ENCODE measurements at regions not wholly inside any gene's neighbourhood (a gene's known extent, or its start where the extent isn't known, plus 50 kb on each side); places are given as distances from the start of the nearest gene placed in this dataset.

DNA sequence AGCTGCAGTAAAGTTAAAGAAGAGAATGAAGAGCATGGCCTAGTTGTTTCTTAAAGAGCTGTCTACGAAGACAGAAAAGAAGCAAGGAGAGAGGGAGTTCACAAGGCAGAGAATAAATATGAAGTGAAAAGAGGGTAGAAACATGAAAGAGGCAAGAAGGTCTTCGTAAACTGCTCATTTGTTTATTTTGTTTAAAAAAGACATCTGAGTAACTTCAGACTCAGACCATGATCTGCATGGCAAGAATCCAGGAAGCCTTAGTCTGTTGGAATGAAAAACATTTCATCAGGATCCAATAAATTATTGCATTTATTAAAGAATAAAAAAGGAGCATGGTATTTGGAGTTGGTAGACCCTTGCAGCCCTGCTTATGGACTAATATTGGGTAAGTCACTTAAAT lies 151.1 kb downstream of the SEM1 start:
- TF ChIP-seq POLR2A (IDR thresholded peaks at IDR 0.05; ENCODE audit: low read depth, low read length), result no peak
- TF ChIP-seq, protein P1, sequence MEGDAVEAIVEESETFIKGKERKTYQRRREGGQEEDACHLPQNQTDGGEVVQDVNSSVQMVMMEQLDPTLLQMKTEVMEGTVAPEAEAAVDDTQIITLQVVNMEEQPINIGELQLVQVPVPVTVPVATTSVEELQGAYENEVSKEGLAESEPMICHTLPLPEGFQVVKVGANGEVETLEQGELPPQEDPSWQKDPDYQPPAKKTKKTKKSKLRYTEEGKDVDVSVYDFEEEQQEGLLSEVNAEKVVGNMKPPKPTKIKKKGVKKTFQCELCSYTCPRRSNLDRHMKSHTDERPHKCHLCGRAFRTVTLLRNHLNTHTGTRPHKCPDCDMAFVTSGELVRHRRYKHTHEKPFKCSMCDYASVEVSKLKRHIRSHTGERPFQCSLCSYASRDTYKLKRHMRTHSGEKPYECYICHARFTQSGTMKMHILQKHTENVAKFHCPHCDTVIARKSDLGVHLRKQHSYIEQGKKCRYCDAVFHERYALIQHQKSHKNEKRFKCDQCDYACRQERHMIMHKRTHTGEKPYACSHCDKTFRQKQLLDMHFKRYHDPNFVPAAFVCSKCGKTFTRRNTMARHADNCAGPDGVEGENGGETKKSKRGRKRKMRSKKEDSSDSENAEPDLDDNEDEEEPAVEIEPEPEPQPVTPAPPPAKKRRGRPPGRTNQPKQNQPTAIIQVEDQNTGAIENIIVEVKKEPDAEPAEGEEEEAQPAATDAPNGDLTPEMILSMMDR (IDR thresholded peaks at IDR 0.05; ENCODE audit: extremely low read depth in 1 of 2, insufficient read depth in 1 of 2, low read depth in 1 of 2, low read length in 2 of 2), result no peak
- TF ChIP-seq MYC (IDR thresholded peaks at IDR 0.05; ENCODE audit: low read depth, low read length), result no peak
- TF ChIP-seq, protein P2, sequence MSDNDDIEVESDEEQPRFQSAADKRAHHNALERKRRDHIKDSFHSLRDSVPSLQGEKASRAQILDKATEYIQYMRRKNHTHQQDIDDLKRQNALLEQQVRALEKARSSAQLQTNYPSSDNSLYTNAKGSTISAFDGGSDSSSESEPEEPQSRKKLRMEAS (IDR thresholded peaks at IDR 0.05; ENCODE audit: insufficient read depth, insufficient read length), result no peak
- no peak for TF ChIP-seq POLR2AphosphoS5 (IDR thresholded peaks at IDR 0.05; ENCODE audit: insufficient read depth, low read depth, low read length)
